ENCODE measurements at regions not wholly inside any gene's neighbourhood (a gene's known extent, or its start where the extent isn't known, plus 50 kb on each side); places are given as distances from the start of the nearest gene placed in this dataset.

DNA sequence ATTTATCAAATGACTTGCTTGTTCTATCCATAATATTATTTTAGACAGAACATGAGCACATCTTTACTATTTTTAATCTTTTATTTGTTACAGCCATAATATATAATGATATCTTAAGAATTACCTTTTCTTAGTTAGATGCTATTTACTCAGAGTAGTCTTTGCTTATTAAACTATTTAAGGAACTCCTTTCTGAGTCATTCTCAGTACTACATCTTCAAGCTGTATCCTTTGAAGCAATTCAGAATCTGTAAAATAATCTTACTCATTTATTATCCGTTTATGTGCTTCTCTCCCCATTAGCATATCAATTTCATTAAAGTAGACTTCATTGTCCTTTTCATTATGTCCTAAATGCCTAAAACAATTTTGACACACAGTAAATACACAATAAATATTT, 240.4 kb upstream of the FAR2 start:
- TF ChIP-seq, protein P1, sequence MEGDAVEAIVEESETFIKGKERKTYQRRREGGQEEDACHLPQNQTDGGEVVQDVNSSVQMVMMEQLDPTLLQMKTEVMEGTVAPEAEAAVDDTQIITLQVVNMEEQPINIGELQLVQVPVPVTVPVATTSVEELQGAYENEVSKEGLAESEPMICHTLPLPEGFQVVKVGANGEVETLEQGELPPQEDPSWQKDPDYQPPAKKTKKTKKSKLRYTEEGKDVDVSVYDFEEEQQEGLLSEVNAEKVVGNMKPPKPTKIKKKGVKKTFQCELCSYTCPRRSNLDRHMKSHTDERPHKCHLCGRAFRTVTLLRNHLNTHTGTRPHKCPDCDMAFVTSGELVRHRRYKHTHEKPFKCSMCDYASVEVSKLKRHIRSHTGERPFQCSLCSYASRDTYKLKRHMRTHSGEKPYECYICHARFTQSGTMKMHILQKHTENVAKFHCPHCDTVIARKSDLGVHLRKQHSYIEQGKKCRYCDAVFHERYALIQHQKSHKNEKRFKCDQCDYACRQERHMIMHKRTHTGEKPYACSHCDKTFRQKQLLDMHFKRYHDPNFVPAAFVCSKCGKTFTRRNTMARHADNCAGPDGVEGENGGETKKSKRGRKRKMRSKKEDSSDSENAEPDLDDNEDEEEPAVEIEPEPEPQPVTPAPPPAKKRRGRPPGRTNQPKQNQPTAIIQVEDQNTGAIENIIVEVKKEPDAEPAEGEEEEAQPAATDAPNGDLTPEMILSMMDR (IDR thresholded peaks at IDR 0.05): no peak
- TF ChIP-seq POLR2A (IDR thresholded peaks at IDR 0.05): no peak
- no peak for TF ChIP-seq POLR2AphosphoS5 (IDR thresholded peaks at IDR 0.05)

All from prostate gland (tissue), 2 donors.